DND-41 (cell line): ENCODE measurements at regions not wholly inside any gene's neighbourhood (a gene's known extent, or its start where the extent isn't known, plus 50 kb on each side); places are given as distances from the start of the nearest gene placed in this dataset.

Source experiments
- EZH2 ChIP-seq: IDR thresholded peaks from 3 replicates; pipeline ENCODE4 v1.6.1; 2012; ENCODE audit warnings: borderline replicate concordance, low read depth, mild to moderate bottlenecking, moderate library complexity, low read length, inconsistent platforms; ENCODE audit not compliant: severe bottlenecking
- TF ChIP-seq, protein P1 (sequence below): IDR thresholded peaks from 2 replicates; pipeline ENCODE4 v1.5.1; 2012; ENCODE audit warnings: borderline replicate concordance, low read length, moderate library complexity, mild to moderate bottlenecking; ENCODE audit not compliant: poor library complexity, severe bottlenecking; ENCODE audit errors: extremely low read depth

DNA sequence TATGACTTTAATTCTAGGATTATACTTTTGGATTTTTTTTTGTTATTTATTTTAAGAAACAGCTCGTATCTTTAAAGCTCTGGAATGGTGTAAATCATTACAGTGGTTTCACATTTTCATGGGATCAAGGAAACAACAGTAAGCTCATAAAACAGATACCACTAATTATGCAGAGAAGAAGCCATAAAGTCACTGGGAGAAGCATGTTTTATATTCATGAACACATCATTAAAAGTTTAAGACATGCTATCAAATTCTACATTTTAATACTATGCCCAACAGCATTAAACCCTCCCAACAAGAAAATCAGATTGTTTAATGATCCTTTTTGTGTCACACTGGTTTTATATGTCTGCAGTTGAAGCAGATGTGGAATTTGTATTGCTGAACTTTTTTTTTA is 149.9 kb downstream of the FBXO8 start:
- TF ChIP-seq, protein P1, sequence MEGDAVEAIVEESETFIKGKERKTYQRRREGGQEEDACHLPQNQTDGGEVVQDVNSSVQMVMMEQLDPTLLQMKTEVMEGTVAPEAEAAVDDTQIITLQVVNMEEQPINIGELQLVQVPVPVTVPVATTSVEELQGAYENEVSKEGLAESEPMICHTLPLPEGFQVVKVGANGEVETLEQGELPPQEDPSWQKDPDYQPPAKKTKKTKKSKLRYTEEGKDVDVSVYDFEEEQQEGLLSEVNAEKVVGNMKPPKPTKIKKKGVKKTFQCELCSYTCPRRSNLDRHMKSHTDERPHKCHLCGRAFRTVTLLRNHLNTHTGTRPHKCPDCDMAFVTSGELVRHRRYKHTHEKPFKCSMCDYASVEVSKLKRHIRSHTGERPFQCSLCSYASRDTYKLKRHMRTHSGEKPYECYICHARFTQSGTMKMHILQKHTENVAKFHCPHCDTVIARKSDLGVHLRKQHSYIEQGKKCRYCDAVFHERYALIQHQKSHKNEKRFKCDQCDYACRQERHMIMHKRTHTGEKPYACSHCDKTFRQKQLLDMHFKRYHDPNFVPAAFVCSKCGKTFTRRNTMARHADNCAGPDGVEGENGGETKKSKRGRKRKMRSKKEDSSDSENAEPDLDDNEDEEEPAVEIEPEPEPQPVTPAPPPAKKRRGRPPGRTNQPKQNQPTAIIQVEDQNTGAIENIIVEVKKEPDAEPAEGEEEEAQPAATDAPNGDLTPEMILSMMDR, result no peak
- TF ChIP-seq EZH2, result no peak
